Hepatocyte (in vitro differentiated cells): ENCODE measurements at regions not wholly inside any gene's neighbourhood (a gene's known extent, or its start where the extent isn't known, plus 50 kb on each side); places are given as distances from the start of the nearest gene placed in this dataset.

Source experiments
- CTCF ChIP-seq: fragments of 200-600 bp; sonication (generic); IDR thresholded peaks from 2 replicates; pipeline ENCODE4 v1.5.1; 2016; ENCODE audit warnings: antibody characterized with exemption, mild to moderate bottlenecking; ENCODE audit not compliant: poor library complexity
- EZH2 ChIP-seq: fragments of 200-600 bp; sonication (generic); IDR thresholded peaks from 2 replicates; pipeline ENCODE4 v1.6.1; 2016; ENCODE audit warnings: antibody characterized with exemption, mild to moderate bottlenecking, borderline replicate concordance
- EZH2phosphoT487 ChIP-seq: fragments of 200-600 bp; sonication (generic); IDR thresholded peaks from one replicate; pipeline ENCODE4 v1.6.1; 2018; ENCODE audit warnings: antibody characterized with exemption, mild to moderate bottlenecking, low read depth, moderate library complexity; ENCODE audit not compliant: unreplicated experiment, severe bottlenecking

- TF ChIP-seq CTCF (no peak), EZH2 (no peak), EZH2phosphoT487 (no peak)
Observed at GRCh38 chr6:81812401-81812800, 59.9 kb upstream of the TENT5A start.
